ENCODE measurements at regions not wholly inside any gene's neighbourhood (a gene's known extent, or its start where the extent isn't known, plus 50 kb on each side); places are given as distances from the start of the nearest gene placed in this dataset.

- no peak for DNase-seq (ENCODE audit: low read depth)
- POLR2A ChIA-PET: no interaction called here
- Histone ChIP-seq H3K4me3 (ENCODE audit: low read depth, low read length) (no peak overlapping the region), H3K27me3 (ENCODE audit: control insufficient read depth, insufficient read depth, low read length) (no peaks in the 10 kb centered on the region), H3K36me3 (ENCODE audit: control insufficient read depth, insufficient read depth, low read length) (no peaks in the 10 kb centered on the region)
- no peak for TF ChIP-seq CTCF (IDR thresholded peaks at IDR 0.05; ENCODE audit: insufficient read depth, low read depth, low read length)
- CTCF ChIA-PET: no interaction called here
Measured at GRCh38 chr12:125988545-125988944, 923.3 kb downstream of the AACS start.

- Histone ChIP-seq H3K4me3 (ENCODE audit: low read depth, low read length) (no peak overlapping the region), H3K27me3 (ENCODE audit: control insufficient read depth, insufficient read depth, low read length) (no peaks in the 10 kb centered on the region), H3K36me3 (ENCODE audit: control insufficient read depth, insufficient read depth, low read length) (no peaks in the 10 kb centered on the region)
- ChIA-PET CTCF (no interaction called here), POLR2A (no interaction called here)
- TF ChIP-seq CTCF (IDR thresholded peaks at IDR 0.05; ENCODE audit: insufficient read depth, low read depth, low read length): no peak
- no peak for DNase-seq (ENCODE audit: low read depth)
Measured at GRCh38 chr12:125989696-125990095, 924.5 kb downstream of the AACS start.

- POLR2A ChIA-PET: no interaction called here
- no peak for DNase-seq (ENCODE audit: low read depth)
- Histone ChIP-seq H3K36me3 (ENCODE audit: control insufficient read depth, insufficient read depth, low read length) (no peaks in the 10 kb centered on the region), H3K4me3 (ENCODE audit: low read depth, low read length) (no peak overlapping the region), H3K27me3 (ENCODE audit: control insufficient read depth, insufficient read depth, low read length) (no peaks in the 10 kb centered on the region)
- CTCF ChIA-PET: no interaction called here
- no peak for TF ChIP-seq CTCF (IDR thresholded peaks at IDR 0.05; ENCODE audit: insufficient read depth, low read depth, low read length)
Measured at GRCh38 chr12:125996443-125996842, 931.2 kb downstream of the AACS start.

GRCh38 chr12:125999628-126000027 is 934.4 kb downstream of the AACS start:
- H3K27me3 ChIP-seq (ENCODE audit: control insufficient read depth, insufficient read depth, low read length): no peaks in the 10 kb centered on the region
- no peak for DNase-seq (ENCODE audit: low read depth)
- ChIA-PET CTCF (no interaction called here), POLR2A (no interaction called here)
- H3K36me3 ChIP-seq (ENCODE audit: control insufficient read depth, insufficient read depth, low read length): no peaks in the 10 kb centered on the region
- no peak overlapping the region for H3K4me3 ChIP-seq (ENCODE audit: low read depth, low read length)
- no peak for TF ChIP-seq CTCF (IDR thresholded peaks at IDR 0.05; ENCODE audit: insufficient read depth, low read depth, low read length)

GRCh38 chr12:126019385-126019784 is 954.1 kb downstream of the AACS start:
- Histone ChIP-seq H3K4me3 (ENCODE audit: low read depth, low read length) (no peak overlapping the region), H3K36me3 (ENCODE audit: control insufficient read depth, insufficient read depth, low read length) (no peaks in the 10 kb centered on the region), H3K27me3 (ENCODE audit: control insufficient read depth, insufficient read depth, low read length) (no peaks in the 10 kb centered on the region)
- ChIA-PET CTCF (no interaction called here), POLR2A (no interaction called here)
- TF ChIP-seq CTCF (IDR thresholded peaks at IDR 0.05; ENCODE audit: insufficient read depth, low read depth, low read length): no peak
- no peak for DNase-seq (ENCODE audit: low read depth)
